Cardiac fibroblast (primary cell): ENCODE measurements at regions not wholly inside any gene's neighbourhood (a gene's known extent, or its start where the extent isn't known, plus 50 kb on each side); places are given as distances from the start of the nearest gene placed in this dataset.

ENCODE experiments used
- DNase-seq, 2 donors: peaks; one replicate each; pipeline versions ENCODE4 v3.0.0 to v3.0.0-alpha.2; 2010; ENCODE audit warnings: low read depth in 2 of 2
- H3K4me3 ChIP-seq, 2 donors: replicated peaks in 1 of 2; 1 replicate in 1 of 2; 2 replicates in 1 of 2; pipeline ENCODE4 v1.5.1; 2011; ENCODE audit warnings: low read depth in 2 of 2, low read length in 2 of 2, mild to moderate bottlenecking in 2 of 2, moderate library complexity in 1 of 2
- CTCF ChIP-seq: IDR thresholded peaks from one replicate; pipeline ENCODE4 v1.5.1; 2011; ENCODE audit warnings: low read depth, mild to moderate bottlenecking, low read length, inconsistent platforms

- DNase-seq: no peak
- no peak overlapping the region for H3K4me3 ChIP-seq
- no peak for TF ChIP-seq CTCF
These were observed 97.2 kb upstream of the ADRA2C start for GRCh38 chr4:3668825-3669552.

GRCh38 chr4:3667258-3667657 lies 98.9 kb upstream of the ADRA2C start:
- no peak overlapping the region for H3K4me3 ChIP-seq
- TF ChIP-seq CTCF: no peak
- DNase-seq: no peak

- H3K4me3 ChIP-seq: no peak overlapping the region
- DNase-seq: no peak
- no peak for TF ChIP-seq CTCF
These were observed 99.9 kb upstream of the ADRA2C start for GRCh38 chr4:3666263-3666662.

- no peak for DNase-seq
- H3K4me3 ChIP-seq: no peak overlapping the region
- no peak for TF ChIP-seq CTCF
These were observed 100.8 kb upstream of the ADRA2C start for GRCh38 chr4:3665360-3665891.

- no peak for TF ChIP-seq CTCF
- no peak overlapping the region for H3K4me3 ChIP-seq
These were observed 102.4 kb upstream of the ADRA2C start for GRCh38 chr4:3663791-3664190.

GRCh38 chr4:3662516-3662915 lies 103.7 kb upstream of the ADRA2C start:
- H3K4me3 ChIP-seq: no peak overlapping the region
- no peak for TF ChIP-seq CTCF
- no peak for DNase-seq

More at GRCh38 chr4:3663791-3664190, 102.4 kb upstream of the ADRA2C start:
- no peak for DNase-seq
